ENCODE measurements at regions not wholly inside any gene's neighbourhood (a gene's known extent, or its start where the extent isn't known, plus 50 kb on each side); places are given as distances from the start of the nearest gene placed in this dataset.
A peak's percentile ranks its signal among the peaks of the same experiment; 100 is the strongest.
"Not testable (repeated sequence)": the region's sequence is repeated elsewhere in the genome, so short reads cannot be mapped to it uniquely, and the experiment has no call there.

DNA sequence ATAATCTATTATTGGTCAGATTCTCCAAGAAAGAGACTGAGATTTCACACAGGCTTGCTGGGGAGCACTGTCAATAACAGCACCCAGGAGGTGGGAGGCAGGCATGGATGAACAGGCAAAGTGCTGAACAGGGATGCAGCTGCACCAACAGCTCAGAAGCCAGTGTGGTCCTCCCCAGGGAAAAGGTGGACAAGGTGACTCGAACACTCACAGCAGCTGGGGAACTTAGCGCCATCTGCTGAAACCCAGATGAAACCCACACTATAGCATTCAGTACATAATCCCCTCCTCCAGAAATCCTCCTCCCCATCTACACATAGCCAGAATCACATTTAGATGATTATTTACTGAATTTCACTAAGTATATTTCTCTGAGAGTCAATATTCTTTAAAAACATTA is 255.2 kb upstream of the WSB1 start:
- DNase-seq (ENCODE audit: low spot score): no peak
- Mint-ChIP-seq H3K4me1 (ENCODE audit: unreplicated experiment) (no peaks in the 10 kb centered on the region), H3K9me3 (ENCODE audit: unreplicated experiment) (peaks cover 7% of the 10 kb centered on the region), H3K27me3 (ENCODE audit: unreplicated experiment) (no peaks in the 10 kb centered on the region), H3K36me3 (ENCODE audit: low read depth, unreplicated experiment) (no peaks in the 10 kb centered on the region), H3K27ac (ENCODE audit: unreplicated experiment) (no peak overlapping the region), H3K4me3 (ENCODE audit: unreplicated experiment) (no peak overlapping the region)
- TF ChIP-seq, protein P1, sequence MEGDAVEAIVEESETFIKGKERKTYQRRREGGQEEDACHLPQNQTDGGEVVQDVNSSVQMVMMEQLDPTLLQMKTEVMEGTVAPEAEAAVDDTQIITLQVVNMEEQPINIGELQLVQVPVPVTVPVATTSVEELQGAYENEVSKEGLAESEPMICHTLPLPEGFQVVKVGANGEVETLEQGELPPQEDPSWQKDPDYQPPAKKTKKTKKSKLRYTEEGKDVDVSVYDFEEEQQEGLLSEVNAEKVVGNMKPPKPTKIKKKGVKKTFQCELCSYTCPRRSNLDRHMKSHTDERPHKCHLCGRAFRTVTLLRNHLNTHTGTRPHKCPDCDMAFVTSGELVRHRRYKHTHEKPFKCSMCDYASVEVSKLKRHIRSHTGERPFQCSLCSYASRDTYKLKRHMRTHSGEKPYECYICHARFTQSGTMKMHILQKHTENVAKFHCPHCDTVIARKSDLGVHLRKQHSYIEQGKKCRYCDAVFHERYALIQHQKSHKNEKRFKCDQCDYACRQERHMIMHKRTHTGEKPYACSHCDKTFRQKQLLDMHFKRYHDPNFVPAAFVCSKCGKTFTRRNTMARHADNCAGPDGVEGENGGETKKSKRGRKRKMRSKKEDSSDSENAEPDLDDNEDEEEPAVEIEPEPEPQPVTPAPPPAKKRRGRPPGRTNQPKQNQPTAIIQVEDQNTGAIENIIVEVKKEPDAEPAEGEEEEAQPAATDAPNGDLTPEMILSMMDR (IDR thresholded peaks at IDR 0.05; ENCODE audit: unreplicated experiment): no peak

DNA sequence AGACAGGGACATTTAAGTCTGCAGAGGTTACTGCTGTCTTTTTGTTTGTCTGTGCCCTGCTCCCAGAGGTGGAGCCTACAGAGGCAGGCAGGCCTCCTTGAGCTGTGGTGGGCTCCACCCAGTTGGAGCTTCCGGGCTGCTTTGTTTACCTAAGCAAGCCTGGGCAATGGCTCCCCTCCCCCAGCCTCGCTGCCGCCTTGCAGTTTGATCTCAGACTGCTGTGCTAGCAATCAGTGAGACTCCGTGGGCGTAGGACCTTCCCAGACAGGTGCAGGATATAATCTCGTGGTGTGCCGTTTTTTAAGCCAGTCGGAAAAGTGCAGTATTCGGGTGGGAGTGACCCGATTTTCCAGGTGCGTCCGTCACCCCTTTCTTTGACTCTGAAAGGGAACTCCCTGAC is 248.9 kb upstream of the WSB1 start:
- H3K36me3 Mint-ChIP-seq (ENCODE audit: low read depth, unreplicated experiment); H3K4me3 Mint-ChIP-seq (ENCODE audit: unreplicated experiment); H3K27me3 Mint-ChIP-seq (ENCODE audit: unreplicated experiment); H3K4me1 Mint-ChIP-seq (ENCODE audit: unreplicated experiment); H3K27ac Mint-ChIP-seq (ENCODE audit: unreplicated experiment); DNase-seq (ENCODE audit: low spot score): not testable (repeated sequence)
- peaks cover 21% of the 10 kb centered on the region for H3K9me3 Mint-ChIP-seq (ENCODE audit: unreplicated experiment)

DNA sequence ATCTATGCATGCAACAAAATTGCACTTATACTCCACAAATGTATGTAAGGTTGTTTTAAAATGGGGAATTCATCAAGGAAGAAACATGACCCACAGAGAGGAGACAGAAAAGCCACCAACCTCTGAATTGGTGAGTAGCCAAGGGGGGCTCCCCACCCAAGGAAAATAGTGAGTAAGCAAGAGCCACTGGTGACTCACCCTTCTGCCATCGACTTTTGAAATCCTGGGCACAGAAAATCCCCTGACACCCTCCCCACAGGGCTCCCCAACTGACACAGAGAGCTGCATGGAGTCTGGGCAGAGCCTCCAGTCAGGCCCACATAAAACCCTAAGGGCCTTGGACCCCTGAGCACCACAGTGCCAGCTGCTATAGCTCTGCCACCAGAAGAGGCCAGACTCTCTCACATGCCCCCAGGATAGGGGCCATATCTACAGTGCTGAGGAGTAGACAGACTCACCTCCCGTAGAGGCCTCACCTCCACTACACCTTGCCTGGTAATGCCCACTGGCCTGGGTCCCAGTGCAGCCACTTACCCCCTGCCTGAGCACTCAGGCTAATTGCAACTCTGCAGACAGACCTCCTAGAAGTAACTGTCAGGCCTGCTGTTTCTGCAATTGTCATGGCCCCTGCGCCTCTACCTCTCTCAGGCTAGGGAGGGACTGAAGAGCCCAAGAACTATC is 244.7 kb upstream of the WSB1 start:
- Mint-ChIP-seq H3K27ac (ENCODE audit: unreplicated experiment) (peak overlapping the region; percentile 44), H3K9me3 (ENCODE audit: unreplicated experiment) (peaks cover 22% of the 10 kb centered on the region), H3K4me3 (ENCODE audit: unreplicated experiment) (no peak overlapping the region), H3K27me3 (ENCODE audit: unreplicated experiment) (no peaks in the 10 kb centered on the region), H3K36me3 (ENCODE audit: low read depth, unreplicated experiment) (peaks cover 4% of the 10 kb centered on the region), H3K4me1 (ENCODE audit: unreplicated experiment) (no peaks in the 10 kb centered on the region)
- DNase-seq (ENCODE audit: low spot score): no peak
- TF ChIP-seq, protein P1 (IDR thresholded peaks at IDR 0.05; ENCODE audit: unreplicated experiment): no peak

DNA sequence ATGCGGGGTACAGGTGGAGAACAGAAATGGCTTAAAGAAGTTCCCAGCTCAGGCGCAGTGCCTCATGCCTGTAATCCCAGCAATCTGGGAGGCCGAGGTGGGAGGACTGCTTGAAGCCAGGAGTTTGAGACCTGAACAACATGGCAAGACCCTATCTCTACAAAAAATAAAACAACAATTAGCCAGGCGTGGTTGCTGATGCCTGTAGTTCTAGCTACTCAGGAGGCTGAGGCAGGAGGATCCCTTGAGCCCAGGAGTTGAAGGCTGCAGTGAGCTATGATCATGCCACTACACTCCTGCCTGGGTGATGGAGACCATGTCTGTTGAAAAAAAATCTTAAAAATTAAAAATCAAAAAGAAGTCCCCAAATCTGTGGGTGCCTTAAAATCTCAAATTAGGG is 228.3 kb upstream of the WSB1 start:
- Mint-ChIP-seq H3K36me3 (ENCODE audit: low read depth, unreplicated experiment) (peaks cover 2% of the 10 kb centered on the region), H3K4me3 (ENCODE audit: unreplicated experiment) (no peak overlapping the region), H3K9me3 (ENCODE audit: unreplicated experiment) (peaks cover 36% of the 10 kb centered on the region), H3K27ac (ENCODE audit: unreplicated experiment) (no peak overlapping the region), H3K4me1 (ENCODE audit: unreplicated experiment) (no peaks in the 10 kb centered on the region), H3K27me3 (ENCODE audit: unreplicated experiment) (peaks cover 1% of the 10 kb centered on the region)
- no peak for DNase-seq (ENCODE audit: low spot score)
- TF ChIP-seq, protein P1 (IDR thresholded peaks at IDR 0.05; ENCODE audit: unreplicated experiment): no peak

DNA sequence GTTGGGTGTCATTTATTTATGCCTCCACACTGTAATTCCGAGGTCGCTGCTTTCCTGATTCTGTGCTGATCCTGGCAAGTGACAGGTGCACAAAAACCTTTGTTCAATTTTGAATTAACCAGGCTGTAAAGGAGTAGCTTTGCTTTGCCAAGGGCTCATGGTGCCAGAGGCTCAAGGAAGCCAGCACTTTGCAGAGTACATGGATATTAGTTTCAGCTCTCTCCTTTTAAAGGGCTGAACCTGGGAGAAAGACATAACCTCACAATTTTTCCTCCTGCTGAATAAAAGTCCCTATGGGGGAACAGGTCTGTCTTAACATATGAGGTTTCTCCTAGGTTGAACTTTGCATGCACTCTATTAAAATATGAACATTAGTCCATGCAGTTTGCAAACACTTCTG is 227.6 kb upstream of the WSB1 start:
- Mint-ChIP-seq H3K36me3 (ENCODE audit: low read depth, unreplicated experiment) (peaks cover 2% of the 10 kb centered on the region), H3K4me1 (ENCODE audit: unreplicated experiment) (no peaks in the 10 kb centered on the region), H3K4me3 (ENCODE audit: unreplicated experiment) (no peak overlapping the region), H3K27me3 (ENCODE audit: unreplicated experiment) (peaks cover 1% of the 10 kb centered on the region), H3K27ac (ENCODE audit: unreplicated experiment) (no peak overlapping the region), H3K9me3 (ENCODE audit: unreplicated experiment) (peaks cover 36% of the 10 kb centered on the region)
- TF ChIP-seq, protein P1 (IDR thresholded peaks at IDR 0.05; ENCODE audit: unreplicated experiment): no peak
- DNase-seq (ENCODE audit: low spot score): no peak
